ENCODE measurements at regions not wholly inside any gene's neighbourhood (a gene's known extent, or its start where the extent isn't known, plus 50 kb on each side); places are given as distances from the start of the nearest gene placed in this dataset.

DNA sequence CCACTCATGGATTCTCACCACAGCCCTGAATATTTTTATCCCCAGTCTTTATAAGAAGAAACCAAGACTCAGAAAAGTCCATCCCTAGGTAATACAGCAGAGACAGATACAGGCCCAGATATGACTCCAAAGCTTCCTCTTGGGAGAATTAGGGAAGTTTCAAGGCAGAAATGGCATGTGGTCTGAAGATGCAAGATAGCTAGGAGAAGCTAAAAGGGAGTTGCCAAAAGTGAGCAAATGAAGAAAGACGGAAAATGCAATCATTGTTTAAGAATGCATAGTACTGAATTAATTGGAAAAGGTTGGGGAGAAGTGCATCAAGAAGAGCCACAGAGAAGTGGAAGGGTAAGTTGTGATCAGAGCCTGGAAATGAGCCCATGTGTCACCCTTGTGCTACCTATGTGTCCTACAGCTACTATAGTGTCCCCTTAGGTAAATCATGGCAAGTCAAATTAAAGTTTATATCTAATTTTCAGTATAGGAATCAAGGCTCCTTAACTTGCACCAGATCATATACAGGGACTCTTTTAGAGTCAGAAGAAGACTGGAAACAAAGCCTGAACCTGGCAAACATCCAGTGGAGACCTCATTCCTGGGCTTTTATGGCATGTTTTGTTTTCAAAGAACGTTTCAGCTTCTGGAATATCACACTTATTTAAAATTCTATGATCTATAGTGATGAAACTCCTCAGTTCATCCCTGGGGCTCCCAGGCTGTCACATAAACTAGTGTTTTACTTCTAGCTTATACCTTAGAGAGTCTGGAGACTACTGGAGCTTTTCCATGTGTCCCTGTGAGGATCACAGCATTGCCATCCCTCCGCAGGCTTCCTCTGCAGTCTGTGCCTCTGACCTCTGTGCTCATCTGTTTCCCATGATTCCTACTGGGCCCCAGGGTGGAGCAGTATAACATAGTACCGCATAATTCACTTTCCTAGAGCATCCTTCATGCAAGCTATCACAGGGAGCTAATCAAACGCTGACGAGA, 189.0 kb upstream of the CDKN3 start:
- no peak for DNase-seq
- Mint-ChIP-seq H3K9me3 (no peaks in the 10 kb centered on the region), H3K27ac (no peak overlapping the region), H3K27me3 (peaks cover 8% of the 10 kb centered on the region), H3K4me3 (no peak overlapping the region), H3K4me1 (no peaks in the 10 kb centered on the region), H3K36me3 (no peaks in the 10 kb centered on the region)
- CTCF ChIA-PET: no interaction called here

DNA sequence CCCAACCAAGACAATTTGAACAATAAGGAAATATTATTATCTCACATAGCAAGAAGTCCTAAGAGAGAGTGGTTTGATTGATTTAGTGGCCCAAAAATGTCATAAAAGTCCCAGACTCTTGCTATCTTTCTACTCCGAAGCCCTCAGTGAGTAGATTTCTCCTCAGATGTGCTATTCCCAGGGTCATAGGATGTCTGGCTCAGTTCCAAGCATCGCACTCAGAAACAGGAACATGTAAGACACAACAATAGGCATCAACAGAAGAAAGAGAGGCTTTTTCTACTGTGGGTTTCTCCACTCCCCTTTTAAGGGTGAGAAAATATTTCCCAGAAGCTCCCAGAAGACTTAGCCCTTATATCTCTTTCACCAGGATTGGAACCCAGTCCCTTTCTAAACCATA, 188.1 kb upstream of the CDKN3 start:
- Mint-ChIP-seq H3K36me3 (no peaks in the 10 kb centered on the region), H3K27ac (no peak overlapping the region), H3K4me3 (no peak overlapping the region), H3K27me3 (peaks cover 8% of the 10 kb centered on the region), H3K9me3 (no peaks in the 10 kb centered on the region), H3K4me1 (no peaks in the 10 kb centered on the region)
- CTCF ChIA-PET: no interaction called here
- no peak for DNase-seq

DNA sequence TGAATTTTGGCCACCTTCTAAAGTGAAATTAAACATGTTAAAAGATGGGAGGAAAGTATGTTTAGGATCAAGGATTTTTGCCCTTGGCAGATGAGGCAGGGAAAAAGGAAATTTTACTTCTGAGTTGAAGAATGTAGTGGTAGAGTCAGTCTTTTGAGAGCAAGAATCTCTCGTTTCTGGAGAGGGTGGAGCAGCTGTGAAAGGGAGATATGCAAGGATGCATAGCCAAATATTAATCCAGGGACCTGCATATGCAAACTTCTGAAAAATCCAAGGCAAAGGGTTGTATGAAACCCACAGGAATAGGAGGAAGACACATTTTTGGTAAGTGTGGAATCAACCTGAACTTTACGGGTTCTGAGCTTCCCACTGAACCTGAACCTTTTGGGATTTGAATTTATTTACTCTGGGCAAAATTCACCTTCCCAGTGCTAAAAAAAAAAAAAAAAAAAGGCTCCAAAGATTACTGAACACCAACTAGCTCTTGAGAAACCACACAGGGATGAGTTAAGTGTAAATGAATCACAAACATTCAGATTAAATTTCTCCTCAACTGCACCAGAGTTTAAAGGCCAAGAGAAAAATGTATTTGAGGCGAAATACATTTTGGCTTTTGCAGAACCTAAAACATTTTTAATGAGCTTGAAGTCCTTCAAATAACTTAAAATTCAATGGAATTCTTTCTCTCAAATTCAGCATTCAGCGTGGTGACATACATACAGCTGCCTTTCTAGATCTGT, 187.1 kb upstream of the CDKN3 start:
- no peaks in the 10 kb centered on the region for H3K4me1 Mint-ChIP-seq
- no peak overlapping the region for H3K27ac Mint-ChIP-seq
- H3K4me3 Mint-ChIP-seq: no peak overlapping the region
- no peaks in the 10 kb centered on the region for H3K9me3 Mint-ChIP-seq
- DNase-seq: no peak
- H3K36me3 Mint-ChIP-seq: no peaks in the 10 kb centered on the region
- peaks cover 8% of the 10 kb centered on the region for H3K27me3 Mint-ChIP-seq
- CTCF ChIA-PET: no interaction called here

DNA sequence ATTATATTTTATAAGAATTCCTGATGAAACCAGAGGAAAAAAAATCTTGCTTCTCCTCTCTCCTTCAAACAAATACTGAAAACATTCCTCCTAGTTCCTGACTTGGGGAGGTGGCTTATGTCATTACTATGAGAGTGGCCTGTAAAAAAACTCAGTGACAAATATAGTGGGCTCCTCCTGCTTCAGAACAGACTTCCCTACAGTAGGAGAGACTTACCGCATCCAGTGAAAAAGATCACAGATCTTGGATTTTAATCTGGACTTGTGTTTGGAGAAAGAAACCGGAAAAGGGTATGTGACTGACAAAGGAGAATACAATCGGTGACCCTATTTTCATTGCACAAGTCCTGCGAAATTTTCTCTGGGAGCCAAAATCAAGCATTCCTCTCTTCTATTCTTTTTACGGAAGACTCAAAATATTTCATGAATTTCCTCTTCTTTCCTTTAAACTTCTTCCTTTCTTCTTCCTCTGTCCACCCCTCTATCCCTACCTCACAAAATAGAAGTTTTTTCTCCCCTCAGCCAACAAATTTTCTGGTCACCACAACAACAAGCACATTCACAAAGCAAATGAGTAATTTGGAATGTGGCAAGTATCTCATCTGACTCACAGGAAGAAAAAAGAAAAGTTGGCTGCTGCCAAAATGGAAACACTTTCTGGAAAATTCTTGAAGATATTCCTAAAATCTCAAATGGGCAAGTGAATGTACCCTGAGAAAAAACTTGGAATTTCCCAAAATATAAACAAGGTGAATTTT, 185.1 kb upstream of the CDKN3 start:
- Mint-ChIP-seq H3K36me3 (no peaks in the 10 kb centered on the region), H3K4me1 (no peaks in the 10 kb centered on the region), H3K4me3 (no peak overlapping the region), H3K27ac (no peak overlapping the region), H3K9me3 (no peaks in the 10 kb centered on the region), H3K27me3 (peaks cover 8% of the 10 kb centered on the region)
- CTCF ChIA-PET: no interaction called here
- DNase-seq: no peak

DNA sequence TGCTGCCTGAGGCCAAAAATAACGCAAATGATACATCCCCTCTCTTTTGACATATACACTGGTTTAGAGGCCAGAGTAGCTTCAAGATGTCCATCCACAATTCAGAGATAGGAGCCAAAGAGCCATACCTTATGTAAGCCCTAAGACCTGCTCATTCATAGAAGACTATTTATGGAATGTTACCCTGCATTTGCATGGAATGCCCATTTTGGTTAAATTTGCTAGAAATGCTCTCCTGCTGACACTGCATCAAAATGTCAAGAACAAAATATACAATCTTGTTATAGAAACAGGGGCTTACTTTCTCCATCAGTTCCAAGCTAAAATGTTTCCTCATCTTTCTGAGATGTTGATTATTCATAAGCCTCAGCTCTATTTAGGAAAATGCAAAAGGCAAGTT, 183.3 kb upstream of the CDKN3 start:
- no peak for DNase-seq
- Mint-ChIP-seq H3K27ac (no peak overlapping the region), H3K27me3 (peaks cover 18% of the 10 kb centered on the region), H3K36me3 (no peaks in the 10 kb centered on the region), H3K9me3 (no peaks in the 10 kb centered on the region), H3K4me3 (no peak overlapping the region), H3K4me1 (no peaks in the 10 kb centered on the region)
- CTCF ChIA-PET: no interaction called here

DNA sequence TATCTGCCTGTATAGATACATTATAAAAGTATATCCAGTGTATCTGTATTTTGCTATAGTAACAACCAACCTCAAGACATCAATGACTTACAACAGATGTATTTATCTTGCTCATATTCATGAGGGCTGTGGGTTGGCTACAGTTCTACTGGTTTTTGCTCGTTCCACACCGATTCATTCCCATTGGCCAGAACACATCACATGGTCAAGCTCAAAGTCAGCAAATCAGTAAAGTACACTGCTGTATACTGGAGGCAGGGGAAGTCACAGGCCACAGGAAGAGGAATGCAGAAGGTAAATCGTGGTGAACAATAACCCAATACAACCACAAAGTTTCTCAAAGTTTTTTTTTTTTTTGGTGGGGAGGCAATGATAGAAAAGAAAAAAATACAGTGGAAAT, 180.0 kb upstream of the CDKN3 start:
- Mint-ChIP-seq H3K27me3 (peaks cover 39% of the 10 kb centered on the region), H3K36me3 (no peaks in the 10 kb centered on the region), H3K4me1 (peaks cover 4% of the 10 kb centered on the region)

DNA sequence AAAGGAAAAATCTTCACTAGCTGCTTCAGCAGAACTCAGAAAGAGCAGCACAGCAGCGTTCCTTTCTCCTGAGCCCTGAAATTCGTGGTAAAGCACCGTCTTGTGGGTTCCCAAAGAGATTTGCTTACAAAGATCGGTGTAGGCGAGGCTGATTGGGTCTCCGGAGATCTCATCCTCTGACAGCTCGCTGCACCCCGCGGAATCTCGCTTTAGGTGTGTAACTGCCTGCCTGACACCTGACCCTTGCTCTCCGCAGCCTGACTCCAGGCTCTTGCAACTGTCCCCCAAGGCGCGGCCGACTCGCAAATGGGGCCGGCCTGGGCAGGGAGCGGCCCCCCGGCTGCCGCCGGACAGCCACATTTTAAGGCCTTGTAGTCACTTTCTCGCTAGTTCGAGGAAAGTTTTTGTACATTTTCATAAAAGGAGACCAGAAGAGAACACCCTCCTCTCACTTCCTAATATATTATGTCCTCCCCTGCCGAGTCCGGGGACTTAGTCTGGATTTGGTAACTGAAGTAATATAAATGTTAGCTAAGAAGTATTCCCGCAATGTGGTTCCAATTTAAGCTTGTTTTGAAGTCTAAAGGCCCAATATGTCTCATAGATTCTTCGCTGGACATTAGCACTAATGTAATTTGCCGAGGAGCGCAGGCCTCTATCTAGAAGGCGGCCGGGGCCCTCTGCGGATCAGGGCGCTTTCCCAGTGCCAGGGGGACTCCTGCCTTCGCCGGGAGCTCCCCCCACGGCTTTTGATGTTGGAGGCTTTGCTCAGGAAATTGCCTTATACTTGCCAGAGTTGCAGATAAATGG, 177.3 kb upstream of the CDKN3 start:
- Mint-ChIP-seq H3K27ac (no peak overlapping the region), H3K4me1 (peaks cover 4% of the 10 kb centered on the region), H3K4me3 (no peak overlapping the region), H3K9me3 (no peaks in the 10 kb centered on the region), H3K27me3 (peaks cover 52% of the 10 kb centered on the region), H3K36me3 (no peaks in the 10 kb centered on the region)
- DNase-seq: no peak
- CTCF ChIA-PET: no interaction called here

More for the DNA sequence above, 180.0 kb upstream of the CDKN3 start:
- CTCF ChIA-PET: no interaction called here
- Mint-ChIP-seq H3K4me3 (no peak overlapping the region), H3K9me3 (no peaks in the 10 kb centered on the region), H3K27ac (no peak overlapping the region)
- DNase-seq: no peak

DNA sequence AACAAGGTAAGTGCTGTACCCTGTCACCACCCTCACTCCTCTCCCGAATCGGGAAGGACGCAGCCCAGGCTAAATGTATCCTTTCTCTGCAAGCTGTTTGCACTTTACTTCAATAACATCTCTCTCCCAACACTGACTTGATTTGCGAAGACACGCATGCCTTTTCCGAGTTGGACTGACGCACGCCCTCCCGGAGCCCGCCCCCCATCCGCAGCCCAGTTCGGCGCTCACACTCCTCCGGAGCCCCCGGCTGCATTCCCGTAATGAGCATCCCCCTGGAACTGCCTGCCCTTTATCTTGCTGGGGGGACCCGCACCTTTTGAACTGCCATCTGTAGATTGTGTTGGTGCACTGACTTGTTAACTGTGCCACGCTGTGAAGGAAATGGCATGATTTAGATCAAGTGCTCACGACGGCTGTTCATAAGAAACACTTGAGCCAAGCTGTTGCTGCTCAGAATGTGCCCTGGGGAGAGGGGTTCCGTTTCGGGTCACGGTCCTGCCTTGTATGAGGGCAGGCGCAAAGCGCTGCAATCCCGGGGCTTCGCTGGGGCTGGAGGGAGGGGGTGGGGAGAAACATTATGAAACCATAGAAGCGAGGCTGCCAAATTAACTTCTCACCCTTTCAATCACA, 176.6 kb upstream of the CDKN3 start:
- no peak overlapping the region for H3K27ac Mint-ChIP-seq
- no peaks in the 10 kb centered on the region for H3K36me3 Mint-ChIP-seq
- H3K4me3 Mint-ChIP-seq: no peak overlapping the region
- CTCF ChIA-PET: no interaction called here
- no peaks in the 10 kb centered on the region for H3K9me3 Mint-ChIP-seq
- H3K4me1 Mint-ChIP-seq: peaks cover 4% of the 10 kb centered on the region
- no peak for DNase-seq
- peaks cover 52% of the 10 kb centered on the region for H3K27me3 Mint-ChIP-seq

DNA sequence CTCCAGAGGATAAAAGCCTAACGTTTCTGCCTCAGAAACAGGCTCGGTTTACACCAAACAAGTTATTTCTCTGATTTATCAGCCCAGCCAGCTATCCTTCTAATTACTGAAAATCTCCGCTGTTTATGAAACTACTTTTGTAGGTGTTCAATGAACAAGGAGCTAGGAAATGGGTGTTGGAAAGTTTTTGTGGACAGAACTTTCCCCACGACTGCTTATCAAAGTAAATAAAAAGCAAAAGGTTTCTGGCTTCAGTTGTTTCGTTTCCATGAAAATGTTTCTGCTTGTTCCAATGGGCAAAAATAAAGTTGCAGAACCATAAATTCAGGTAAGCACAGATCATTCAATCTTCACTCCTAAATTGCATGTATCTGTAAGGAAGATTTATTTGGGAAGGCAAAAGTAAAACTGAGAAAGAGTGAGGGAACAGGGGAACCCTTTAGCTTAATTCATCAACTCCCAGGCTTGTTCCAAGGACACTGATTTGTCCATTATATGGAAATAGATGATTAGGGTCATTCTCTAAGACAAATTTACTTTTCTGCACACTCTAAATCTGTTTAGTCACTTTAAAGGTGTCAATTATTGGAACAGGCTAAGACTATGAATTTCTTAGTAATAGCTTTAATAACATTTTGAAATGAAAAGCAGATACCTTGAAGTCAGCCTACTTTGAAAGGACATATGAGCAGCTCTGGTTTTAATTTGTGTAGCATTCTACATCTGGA, 175.9 kb upstream of the CDKN3 start:
- DNase-seq: no peak
- H3K9me3 Mint-ChIP-seq: no peaks in the 10 kb centered on the region
- no peaks in the 10 kb centered on the region for H3K36me3 Mint-ChIP-seq
- CTCF ChIA-PET: interaction anchor here (0.8 kb wide), 1 partner anchor 10 kb away, joined by 3 read pairs; no protein-coding TSS in a partner anchor
- peaks cover 4% of the 10 kb centered on the region for H3K4me1 Mint-ChIP-seq
- H3K27me3 Mint-ChIP-seq: peaks cover 52% of the 10 kb centered on the region
- no peak overlapping the region for H3K4me3 Mint-ChIP-seq
- no peak overlapping the region for H3K27ac Mint-ChIP-seq

DNA sequence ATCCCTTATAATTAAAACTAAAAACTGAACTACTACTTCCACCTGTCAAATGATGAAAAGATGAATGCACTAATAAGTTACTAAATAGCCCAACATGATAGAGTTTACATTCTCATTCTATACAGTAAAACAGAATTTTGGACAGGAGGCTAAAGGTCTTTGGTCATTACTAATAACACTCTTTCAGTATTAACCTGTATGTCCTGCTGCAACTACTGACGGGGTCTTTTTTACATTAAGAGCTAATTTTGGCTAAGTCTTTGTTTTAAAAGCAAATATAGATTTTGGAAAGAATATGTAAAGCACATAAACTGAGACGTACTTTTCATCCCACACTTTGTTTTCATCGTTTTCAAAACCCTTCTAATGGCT, 175.4 kb upstream of the CDKN3 start:
- H3K27ac Mint-ChIP-seq: no peak overlapping the region
- no peaks in the 10 kb centered on the region for H3K36me3 Mint-ChIP-seq
- H3K9me3 Mint-ChIP-seq: no peaks in the 10 kb centered on the region
- CTCF ChIA-PET: interaction anchor here (0.8 kb wide), 1 partner anchor 10 kb away, joined by 3 read pairs; no protein-coding TSS in a partner anchor
- peaks cover 52% of the 10 kb centered on the region for H3K27me3 Mint-ChIP-seq
- H3K4me1 Mint-ChIP-seq: peaks cover 4% of the 10 kb centered on the region
- DNase-seq: no peak
- H3K4me3 Mint-ChIP-seq: no peak overlapping the region

DNA sequence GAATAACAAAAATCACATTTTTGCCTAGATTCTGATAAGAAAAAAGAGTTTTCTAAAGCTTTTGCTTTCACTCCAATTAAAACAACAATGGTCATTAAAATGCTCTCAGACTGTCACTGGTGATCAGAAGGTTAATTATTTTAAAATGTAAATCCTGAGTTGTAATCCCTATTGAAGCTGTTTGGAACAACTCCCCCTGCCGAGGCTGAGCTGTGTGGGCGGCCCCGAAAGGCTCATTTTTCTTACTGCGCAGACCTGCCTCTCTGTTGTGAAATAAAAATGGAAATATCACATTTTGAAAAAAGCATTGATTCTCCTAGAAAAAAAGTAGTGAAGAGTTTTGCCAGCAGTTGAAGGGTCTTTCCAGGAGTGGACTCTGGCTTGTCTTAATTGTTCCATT, 174.8 kb upstream of the CDKN3 start:
- Mint-ChIP-seq H3K4me1 (peaks cover 4% of the 10 kb centered on the region), H3K4me3 (no peak overlapping the region), H3K9me3 (no peaks in the 10 kb centered on the region), H3K36me3 (no peaks in the 10 kb centered on the region), H3K27me3 (peaks cover 52% of the 10 kb centered on the region), H3K27ac (no peak overlapping the region)
- no peak for DNase-seq
- CTCF ChIA-PET: no interaction called here

DNA sequence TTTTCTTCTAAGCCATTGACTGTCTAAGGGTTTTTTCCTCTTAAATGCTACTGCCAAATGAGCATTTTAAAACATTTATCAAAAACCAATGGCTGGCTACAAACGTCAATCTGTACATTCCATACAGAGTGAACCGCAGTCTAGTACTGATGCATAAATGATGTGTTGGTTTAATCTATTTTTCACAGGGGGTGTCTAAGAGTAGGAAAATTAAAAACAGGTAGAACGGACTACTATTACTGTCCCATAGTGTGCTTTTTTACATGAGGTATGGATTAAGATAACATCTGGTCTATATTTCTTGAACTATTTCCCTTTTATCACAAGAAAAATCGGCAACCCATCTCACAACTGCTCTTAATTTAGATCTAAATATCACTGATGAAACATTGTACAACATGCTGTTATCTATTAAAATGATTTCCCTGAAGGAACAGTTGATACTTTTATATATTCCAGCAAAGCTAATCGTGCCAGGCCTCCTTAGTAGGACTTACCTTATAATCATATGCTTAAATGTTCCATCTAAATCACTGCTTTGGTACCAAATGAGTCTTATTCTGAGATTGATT, 172.9 kb upstream of the CDKN3 start:
- no peak for DNase-seq
- H3K27me3 Mint-ChIP-seq: peaks cover 43% of the 10 kb centered on the region
- CTCF ChIA-PET: no interaction called here
- no peaks in the 10 kb centered on the region for H3K9me3 Mint-ChIP-seq
- no peak overlapping the region for H3K27ac Mint-ChIP-seq
- no peaks in the 10 kb centered on the region for H3K36me3 Mint-ChIP-seq
- peaks cover 4% of the 10 kb centered on the region for H3K4me1 Mint-ChIP-seq
- H3K4me3 Mint-ChIP-seq: no peak overlapping the region

Measured in activated naive CD4-positive, alpha-beta T cell treated with anti-CD3 and anti-CD28 coated beads, Interleukin-2, amount 10 ng/mL, durations not matched to agents 7 days and 5 days (primary cell).